ENCODE measurements at regions not wholly inside any gene's neighbourhood (a gene's known extent, or its start where the extent isn't known, plus 50 kb on each side); places are given as distances from the start of the nearest gene placed in this dataset.

- no peak for TF ChIP-seq CTCF (IDR thresholded peaks at IDR 0.05; ENCODE audit: control extremely low read depth in 1 of 3, insufficient read depth in 1 of 3, low read depth in 1 of 3, low read length in 3 of 3)
- TF ChIP-seq RAD21 (IDR thresholded peaks at IDR 0.05 in 1 of 2, conservative IDR thresholded peaks at IDR 0.05 in 1 of 2; ENCODE audit: low read depth in 2 of 2, low read length in 2 of 2): no peak
- TF ChIP-seq ASH2L (IDR thresholded peaks at IDR 0.05; ENCODE audit: low read length): no peak
Measured at GRCh38 chr20:21920211-21920610, 214.7 kb downstream of the PAX1 start (continued).

Data from H1 (cell line).